GM23338 (cell line): ENCODE measurements at regions not wholly inside any gene's neighbourhood (a gene's known extent, or its start where the extent isn't known, plus 50 kb on each side); places are given as distances from the start of the nearest gene placed in this dataset.

Experiments
- ATAC-seq: fragments of 200-7000 bp; cut with Tn5 transposase; 3 replicates; pipeline ENCODE4 v1.9.1; 2020
- DNase-seq: peaks from one replicate; pipeline ENCODE4 v3.0.0-alpha.2; 2015; ENCODE audit warnings: low spot score
- H2AFZ ChIP-seq: fragments of 200-600 bp; sonication (generic); 2 replicates; pipeline ENCODE4 v1.8.0; 2016; ENCODE audit warnings: antibody characterized with exemption, mild to moderate bottlenecking, moderate library complexity
- H3F3A ChIP-seq: fragments of 200-600 bp; sonication (generic); replicated peaks from 2 replicates; pipeline ENCODE4 v1.8.0; 2017; ENCODE audit warnings: antibody characterized with exemption, mixed run types, low read depth
- H3K27ac ChIP-seq: fragments of 200-600 bp; sonication (generic); 2 replicates; pipeline ENCODE4 v1.6.1; 2016; ENCODE audit warnings: low read depth
- H3K27me3 ChIP-seq: fragments of 200-600 bp; sonication (generic); 2 replicates; pipeline ENCODE4 v1.8.0; 2016; ENCODE audit warnings: mild to moderate bottlenecking, mixed run types, moderate library complexity; ENCODE audit not compliant: insufficient read depth
- H3K36me3 ChIP-seq: fragments of 200-600 bp; sonication (generic); 2 replicates; pipeline ENCODE4 v1.8.0; 2016; ENCODE audit warnings: mild to moderate bottlenecking; ENCODE audit not compliant: insufficient read depth
- H3K4me1 ChIP-seq: fragments of 200-600 bp; sonication (generic); 2 replicates; pipeline ENCODE4 v1.8.0; 2016; ENCODE audit warnings: mild to moderate bottlenecking, moderate library complexity; ENCODE audit not compliant: insufficient read depth
- H3K4me2 ChIP-seq: fragments of 200-600 bp; sonication (generic); 2 replicates; pipeline ENCODE4 v1.7.1; 2017; ENCODE audit warnings: mixed run types
- H3K4me3 ChIP-seq: fragments of 200-600 bp; sonication (generic); 2 replicates; pipeline ENCODE4 v1.6.1; 2016; ENCODE audit warnings: mixed run types
- H3K79me2 ChIP-seq: fragments of 200-600 bp; sonication (generic); replicated peaks from 2 replicates; pipeline ENCODE4 v1.8.0; 2017; ENCODE audit warnings: mild to moderate bottlenecking; ENCODE audit not compliant: insufficient read depth
- H3K9me2 ChIP-seq: fragments of 200-600 bp; sonication (generic); 2 replicates; pipeline ENCODE4 v1.8.0; 2017; ENCODE audit not compliant: insufficient read depth
- H4K20me1 ChIP-seq: fragments of 200-600 bp; sonication (generic); replicated peaks from 2 replicates; pipeline ENCODE4 v1.8.0; 2017; ENCODE audit warnings: mild to moderate bottlenecking; ENCODE audit not compliant: insufficient read depth
- H3K27ac Mint-ChIP-seq: 2 replicates; pipeline ENCODE4 v1.8.0; 2020; ENCODE audit warnings: inconsistent platforms, mild to moderate bottlenecking, moderate library complexity, mixed read lengths
- H3K27me3 Mint-ChIP-seq: 3 replicates; pipeline ENCODE4 v1.8.0; 2022; ENCODE audit warnings: low read depth, mild to moderate bottlenecking, moderate library complexity, mixed read lengths, inconsistent platforms; ENCODE audit not compliant: insufficient read depth, poor library complexity
- H3K36me3 Mint-ChIP-seq: 3 replicates; pipeline ENCODE4 v1.8.0; 2021; ENCODE audit warnings: low read depth, mild to moderate bottlenecking, inconsistent platforms, moderate library complexity, mixed read lengths
- H3K4me1 Mint-ChIP-seq: 3 replicates; pipeline ENCODE4 v1.8.0; 2020; ENCODE audit warnings: mild to moderate bottlenecking, inconsistent platforms, mixed read lengths
- H3K4me3 Mint-ChIP-seq: 3 replicates; pipeline ENCODE4 v1.8.0; 2021; ENCODE audit warnings: moderate library complexity, mild to moderate bottlenecking, inconsistent platforms, mixed read lengths
- H3K9me3 Mint-ChIP-seq: 3 replicates; pipeline ENCODE4 v1.8.0; 2020; ENCODE audit warnings: moderate library complexity, mild to moderate bottlenecking, inconsistent platforms, mixed read lengths
- ETS1 ChIP-seq: IDR thresholded peaks from 2 replicates; pipeline ENCODE4 v1.6.1; 2016; ENCODE audit warnings: antibody characterized with exemption
- JUNB ChIP-seq: IDR thresholded peaks from one replicate; pipeline ENCODE4 v1.6.1; 2016; ENCODE audit warnings: antibody characterized with exemption; ENCODE audit not compliant: unreplicated experiment
- NANOG ChIP-seq: IDR thresholded peaks from 2 replicates; pipeline ENCODE4 v1.6.1; 2016; ENCODE audit warnings: antibody characterized with exemption, borderline replicate concordance
- POLR2AphosphoS5 ChIP-seq: IDR thresholded peaks from 2 replicates; pipeline ENCODE4 v1.6.1; 2016; ENCODE audit warnings: antibody characterized with exemption, low read depth
- ZNF331 ChIP-seq: fragments of 250-450 bp; sonication (Bioruptor Pico); IDR thresholded peaks from 2 replicates; pipeline ENCODE4 v1.5.0; 2020; ENCODE audit warnings: low read depth, mild to moderate bottlenecking, moderate library complexity
- TF ChIP-seq, protein P1 (sequence below): IDR thresholded peaks from one replicate; pipeline ENCODE4 v1.6.1; 2018; ENCODE audit warnings: antibody characterized with exemption; ENCODE audit not compliant: unreplicated experiment
- TF ChIP-seq, protein P2 (sequence below), 2 experiments: fragments of 200-600 bp in 1 of 2; sonication (generic) in 1 of 2; conservative IDR thresholded peaks; 2 replicates each; pipeline versions ENCODE4 v1.5.1 to v1.6.1; 2016 to 2017; ENCODE audit warnings: antibody characterized with exemption in 2 of 2, low read depth in 2 of 2, mild to moderate bottlenecking in 2 of 2, moderate library complexity in 1 of 2

- TF ChIP-seq, protein P1, sequence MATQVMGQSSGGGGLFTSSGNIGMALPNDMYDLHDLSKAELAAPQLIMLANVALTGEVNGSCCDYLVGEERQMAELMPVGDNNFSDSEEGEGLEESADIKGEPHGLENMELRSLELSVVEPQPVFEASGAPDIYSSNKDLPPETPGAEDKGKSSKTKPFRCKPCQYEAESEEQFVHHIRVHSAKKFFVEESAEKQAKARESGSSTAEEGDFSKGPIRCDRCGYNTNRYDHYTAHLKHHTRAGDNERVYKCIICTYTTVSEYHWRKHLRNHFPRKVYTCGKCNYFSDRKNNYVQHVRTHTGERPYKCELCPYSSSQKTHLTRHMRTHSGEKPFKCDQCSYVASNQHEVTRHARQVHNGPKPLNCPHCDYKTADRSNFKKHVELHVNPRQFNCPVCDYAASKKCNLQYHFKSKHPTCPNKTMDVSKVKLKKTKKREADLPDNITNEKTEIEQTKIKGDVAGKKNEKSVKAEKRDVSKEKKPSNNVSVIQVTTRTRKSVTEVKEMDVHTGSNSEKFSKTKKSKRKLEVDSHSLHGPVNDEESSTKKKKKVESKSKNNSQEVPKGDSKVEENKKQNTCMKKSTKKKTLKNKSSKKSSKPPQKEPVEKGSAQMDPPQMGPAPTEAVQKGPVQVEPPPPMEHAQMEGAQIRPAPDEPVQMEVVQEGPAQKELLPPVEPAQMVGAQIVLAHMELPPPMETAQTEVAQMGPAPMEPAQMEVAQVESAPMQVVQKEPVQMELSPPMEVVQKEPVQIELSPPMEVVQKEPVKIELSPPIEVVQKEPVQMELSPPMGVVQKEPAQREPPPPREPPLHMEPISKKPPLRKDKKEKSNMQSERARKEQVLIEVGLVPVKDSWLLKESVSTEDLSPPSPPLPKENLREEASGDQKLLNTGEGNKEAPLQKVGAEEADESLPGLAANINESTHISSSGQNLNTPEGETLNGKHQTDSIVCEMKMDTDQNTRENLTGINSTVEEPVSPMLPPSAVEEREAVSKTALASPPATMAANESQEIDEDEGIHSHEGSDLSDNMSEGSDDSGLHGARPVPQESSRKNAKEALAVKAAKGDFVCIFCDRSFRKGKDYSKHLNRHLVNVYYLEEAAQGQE, result no peak
- no peak for TF ChIP-seq NANOG
These were observed 408.7 kb downstream of the PIK3C3 start (continued) for GRCh38 chr18:42363446-42364441.

- no peaks in the 10 kb centered on the region for H3K79me2 ChIP-seq
- H3K9me3 Mint-ChIP-seq, result no peaks in the 10 kb centered on the region; the same call in 2 of the 3 replicates
- no peaks in the 10 kb centered on the region for H3F3A ChIP-seq
- peaks cover 6% of the 10 kb centered on the region; the same call in 2 of the 3 replicates for H3K4me1 Mint-ChIP-seq
- DNase-seq, result no peak
- ATAC-seq, result no peak
- no peak overlapping the region for H3K27ac ChIP-seq
- H3K4me1 ChIP-seq, result 0 out of 2 replicates have a peak, but pooled peaks cover 5% of the 10 kb centered on the region
- no peaks in the 10 kb centered on the region for H3K27me3 ChIP-seq
- H3K27me3 Mint-ChIP-seq, result no peaks in the 10 kb centered on the region
- H3K9me2 ChIP-seq, result no peaks in the 10 kb centered on the region
- H4K20me1 ChIP-seq, result no peaks in the 10 kb centered on the region
- no peak overlapping the region for H3K4me2 ChIP-seq
- no peak overlapping the region for H3K27ac Mint-ChIP-seq
- H3K4me3 Mint-ChIP-seq, result no peak overlapping the region
- H3K4me3 ChIP-seq, result no peak overlapping the region
- H3K36me3 ChIP-seq, result no peaks in the 10 kb centered on the region
- H3K36me3 Mint-ChIP-seq, result no peaks in the 10 kb centered on the region
- no peak overlapping the region for H2AFZ ChIP-seq
- TF ChIP-seq ETS1 (no peak), ZNF331 (CRISPR knock-in tag) (no peak), JUNB (no peak), POLR2AphosphoS5 (no peak)
- TF ChIP-seq, protein P2, sequence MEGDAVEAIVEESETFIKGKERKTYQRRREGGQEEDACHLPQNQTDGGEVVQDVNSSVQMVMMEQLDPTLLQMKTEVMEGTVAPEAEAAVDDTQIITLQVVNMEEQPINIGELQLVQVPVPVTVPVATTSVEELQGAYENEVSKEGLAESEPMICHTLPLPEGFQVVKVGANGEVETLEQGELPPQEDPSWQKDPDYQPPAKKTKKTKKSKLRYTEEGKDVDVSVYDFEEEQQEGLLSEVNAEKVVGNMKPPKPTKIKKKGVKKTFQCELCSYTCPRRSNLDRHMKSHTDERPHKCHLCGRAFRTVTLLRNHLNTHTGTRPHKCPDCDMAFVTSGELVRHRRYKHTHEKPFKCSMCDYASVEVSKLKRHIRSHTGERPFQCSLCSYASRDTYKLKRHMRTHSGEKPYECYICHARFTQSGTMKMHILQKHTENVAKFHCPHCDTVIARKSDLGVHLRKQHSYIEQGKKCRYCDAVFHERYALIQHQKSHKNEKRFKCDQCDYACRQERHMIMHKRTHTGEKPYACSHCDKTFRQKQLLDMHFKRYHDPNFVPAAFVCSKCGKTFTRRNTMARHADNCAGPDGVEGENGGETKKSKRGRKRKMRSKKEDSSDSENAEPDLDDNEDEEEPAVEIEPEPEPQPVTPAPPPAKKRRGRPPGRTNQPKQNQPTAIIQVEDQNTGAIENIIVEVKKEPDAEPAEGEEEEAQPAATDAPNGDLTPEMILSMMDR (conservative IDR thresholded peaks at IDR 0.05; ENCODE audit: low read depth in 2 of 2), result no peak
These were observed 409.7 kb downstream of the PIK3C3 start for GRCh38 chr18:42364766-42365165.
